Ishikawa (cell line): ENCODE measurements at regions not wholly inside any gene's neighbourhood (a gene's known extent, or its start where the extent isn't known, plus 50 kb on each side); places are given as distances from the start of the nearest gene placed in this dataset.

ENCODE experiments used
- EP300 ChIP-seq: IDR thresholded peaks from 2 replicates; pipeline ENCODE4 v1.6.1; 2012; ENCODE audit warnings: borderline replicate concordance
- NFIC ChIP-seq: IDR thresholded peaks from 2 replicates; pipeline ENCODE4 v1.6.1; 2012
- RAD21 ChIP-seq: IDR thresholded peaks from 2 replicates; pipeline ENCODE4 v1.6.1; 2012; ENCODE audit warnings: low read depth
- TCF12 ChIP-seq: IDR thresholded peaks from 2 replicates; pipeline ENCODE4 v1.6.1; 2012; ENCODE audit warnings: low read depth
- YY1 ChIP-seq: IDR thresholded peaks from 2 replicates; pipeline ENCODE4 v1.6.1; 2012; ENCODE audit warnings: low read depth
- TF ChIP-seq, protein P1 (sequence below): IDR thresholded peaks from 2 replicates; pipeline ENCODE4 v1.6.1; 2012; ENCODE audit warnings: low read depth, mild to moderate bottlenecking
- TF ChIP-seq, protein P2 (sequence below): IDR thresholded peaks from 2 replicates; pipeline ENCODE4 v1.6.1; 2012

DNA sequence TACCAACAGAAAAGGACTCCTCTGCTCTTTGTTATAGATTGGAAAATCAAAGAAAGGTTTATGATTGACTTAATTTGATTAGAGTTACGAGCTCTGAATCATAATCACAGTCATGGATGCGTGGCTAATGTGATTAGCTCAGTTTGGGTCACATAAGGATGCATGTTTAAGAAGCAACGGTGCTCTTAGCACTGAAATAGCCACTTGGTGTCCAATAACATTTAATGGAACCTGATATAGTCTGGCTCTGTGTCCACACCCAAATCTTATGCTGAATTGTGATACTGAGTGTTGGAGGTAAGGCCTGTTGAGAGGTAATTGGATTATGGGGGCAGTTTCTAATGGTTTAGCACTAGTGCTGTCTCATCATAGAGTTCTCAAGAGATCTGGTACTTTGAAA lies 501.6 kb downstream of the SLC6A15 start:
- TF ChIP-seq EP300, result no peak
- no peak for TF ChIP-seq YY1
- TF ChIP-seq, protein P1, sequence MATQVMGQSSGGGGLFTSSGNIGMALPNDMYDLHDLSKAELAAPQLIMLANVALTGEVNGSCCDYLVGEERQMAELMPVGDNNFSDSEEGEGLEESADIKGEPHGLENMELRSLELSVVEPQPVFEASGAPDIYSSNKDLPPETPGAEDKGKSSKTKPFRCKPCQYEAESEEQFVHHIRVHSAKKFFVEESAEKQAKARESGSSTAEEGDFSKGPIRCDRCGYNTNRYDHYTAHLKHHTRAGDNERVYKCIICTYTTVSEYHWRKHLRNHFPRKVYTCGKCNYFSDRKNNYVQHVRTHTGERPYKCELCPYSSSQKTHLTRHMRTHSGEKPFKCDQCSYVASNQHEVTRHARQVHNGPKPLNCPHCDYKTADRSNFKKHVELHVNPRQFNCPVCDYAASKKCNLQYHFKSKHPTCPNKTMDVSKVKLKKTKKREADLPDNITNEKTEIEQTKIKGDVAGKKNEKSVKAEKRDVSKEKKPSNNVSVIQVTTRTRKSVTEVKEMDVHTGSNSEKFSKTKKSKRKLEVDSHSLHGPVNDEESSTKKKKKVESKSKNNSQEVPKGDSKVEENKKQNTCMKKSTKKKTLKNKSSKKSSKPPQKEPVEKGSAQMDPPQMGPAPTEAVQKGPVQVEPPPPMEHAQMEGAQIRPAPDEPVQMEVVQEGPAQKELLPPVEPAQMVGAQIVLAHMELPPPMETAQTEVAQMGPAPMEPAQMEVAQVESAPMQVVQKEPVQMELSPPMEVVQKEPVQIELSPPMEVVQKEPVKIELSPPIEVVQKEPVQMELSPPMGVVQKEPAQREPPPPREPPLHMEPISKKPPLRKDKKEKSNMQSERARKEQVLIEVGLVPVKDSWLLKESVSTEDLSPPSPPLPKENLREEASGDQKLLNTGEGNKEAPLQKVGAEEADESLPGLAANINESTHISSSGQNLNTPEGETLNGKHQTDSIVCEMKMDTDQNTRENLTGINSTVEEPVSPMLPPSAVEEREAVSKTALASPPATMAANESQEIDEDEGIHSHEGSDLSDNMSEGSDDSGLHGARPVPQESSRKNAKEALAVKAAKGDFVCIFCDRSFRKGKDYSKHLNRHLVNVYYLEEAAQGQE, result no peak
- TF ChIP-seq, protein P2, sequence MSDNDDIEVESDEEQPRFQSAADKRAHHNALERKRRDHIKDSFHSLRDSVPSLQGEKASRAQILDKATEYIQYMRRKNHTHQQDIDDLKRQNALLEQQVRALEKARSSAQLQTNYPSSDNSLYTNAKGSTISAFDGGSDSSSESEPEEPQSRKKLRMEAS, result no peak
- TF ChIP-seq RAD21, result no peak
- TF ChIP-seq TCF12, result no peak
- no peak for TF ChIP-seq NFIC
